T-helper 2 cell treated with Interferon-gamma antibody and Interleukin-4, amounts not matched to agents 100 ng/mL and 5 ng/mL, for 36 hours (primary cell): ENCODE measurements at regions not wholly inside any gene's neighbourhood (a gene's known extent, or its start where the extent isn't known, plus 50 kb on each side); places are given as distances from the start of the nearest gene placed in this dataset.
"Not testable (repeated sequence)": the region's sequence is repeated elsewhere in the genome, so short reads cannot be mapped to it uniquely, and the experiment has no call there.

ENCODE experiments used
- intact Hi-C: fragments of 100-400 bp; cut with micrococcal nuclease; formaldehyde crosslinking; loops from one replicate; pipeline ENCODE4 v1.15.1; 2023

DNA sequence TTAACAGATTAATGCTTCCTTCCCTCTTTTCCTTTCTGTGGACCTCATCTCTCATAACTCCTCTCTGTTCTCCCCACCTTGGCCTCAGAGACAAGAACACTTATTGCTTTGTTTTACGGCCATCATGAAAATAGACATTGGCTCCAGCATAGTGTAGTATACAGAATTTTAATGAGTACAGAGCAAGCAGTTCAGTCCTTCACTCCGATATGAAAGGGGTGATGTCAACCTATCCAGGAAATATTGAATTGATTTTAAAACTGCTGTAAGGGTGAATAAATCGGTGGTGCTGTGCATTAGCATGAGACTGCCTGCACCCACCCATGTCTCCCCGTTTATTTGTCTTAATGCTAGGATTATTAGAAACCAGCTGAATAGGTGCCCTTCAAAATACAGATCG, 490.9 kb upstream of the TBL1XR1 start:
- intact Hi-C loops, result no loop called here

GRCh38 chr3:177689077-177689476, 491.8 kb upstream of the TBL1XR1 start:
- intact Hi-C loops, result no loop called here

- intact Hi-C loops, result no loop called here
Measured at GRCh38 chr3:177689869-177690268, 492.6 kb upstream of the TBL1XR1 start.

- intact Hi-C loops, result no loop called here
Measured at GRCh38 chr3:177690306-177690705, 493.0 kb upstream of the TBL1XR1 start.

DNA sequence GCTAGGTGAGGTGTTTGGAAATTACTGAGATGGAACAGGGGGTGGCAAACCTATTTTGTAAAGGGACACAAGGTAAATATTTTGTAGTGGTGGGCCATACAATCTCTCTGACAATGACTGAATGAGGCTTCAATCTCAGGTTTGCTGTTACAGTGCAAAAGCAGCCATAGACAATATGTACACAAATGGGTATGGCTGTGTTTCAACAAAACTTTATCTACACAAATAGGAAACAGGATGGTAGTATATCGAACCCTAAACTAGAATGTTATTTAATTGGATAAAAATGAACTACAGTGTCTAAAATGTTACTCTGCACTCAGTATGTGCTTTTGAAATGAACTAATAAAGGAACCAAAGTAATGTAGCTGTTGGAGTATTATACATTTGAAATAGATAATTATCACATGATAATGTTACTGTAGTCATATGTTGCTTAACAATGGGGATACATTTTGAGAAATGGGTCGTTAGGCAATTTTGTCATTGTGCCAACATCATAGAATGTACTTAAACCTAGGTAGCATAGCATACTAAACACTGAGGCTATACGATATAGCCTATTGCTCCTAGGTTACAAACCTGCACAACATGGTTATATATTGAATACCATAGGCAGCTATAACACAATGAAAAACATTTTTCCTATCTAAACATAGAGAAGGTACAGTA, 495.2 kb upstream of the TBL1XR1 start:
- intact Hi-C loops, result no loop called here

DNA sequence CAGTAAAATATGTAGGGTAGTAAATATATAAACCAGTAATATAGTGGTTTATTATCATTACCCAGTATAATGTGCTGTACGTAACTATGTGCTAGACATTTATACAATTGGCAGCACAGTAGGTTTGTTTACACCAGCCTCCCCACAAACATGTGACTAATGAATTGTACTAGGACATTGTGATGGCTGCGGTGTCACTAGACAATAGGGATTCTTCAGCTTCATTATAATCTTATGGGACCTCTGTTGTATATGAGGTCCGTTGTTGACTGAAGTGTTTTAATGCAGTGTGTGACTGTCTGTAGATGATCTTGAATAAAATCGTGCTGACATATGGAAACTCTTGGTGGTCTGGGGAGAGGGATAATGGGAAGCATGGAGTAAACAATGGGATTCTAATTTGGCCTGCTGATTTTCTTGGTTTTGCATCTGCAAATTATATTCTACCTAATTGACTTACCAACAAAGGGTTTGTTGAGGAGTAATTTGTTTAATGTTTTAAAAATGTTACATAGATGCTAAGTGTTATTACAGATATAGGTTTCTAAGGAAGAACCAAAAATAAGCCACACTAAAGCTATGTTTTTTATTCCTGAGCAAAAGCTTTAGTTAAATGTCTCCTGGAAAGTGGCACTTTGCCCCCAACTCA, 496.5 kb upstream of the TBL1XR1 start:
- intact Hi-C loops, result no loop called here

- intact Hi-C loops, result no loop called here
Measured at GRCh38 chr3:177694316-177694715, 497.0 kb upstream of the TBL1XR1 start.

- intact Hi-C loops, result no loop called here
Measured at GRCh38 chr3:177694951-177695350, 497.7 kb upstream of the TBL1XR1 start.

- intact Hi-C loops, result no loop called here
Measured at GRCh38 chr3:177700117-177700516, 502.8 kb upstream of the TBL1XR1 start.

DNA sequence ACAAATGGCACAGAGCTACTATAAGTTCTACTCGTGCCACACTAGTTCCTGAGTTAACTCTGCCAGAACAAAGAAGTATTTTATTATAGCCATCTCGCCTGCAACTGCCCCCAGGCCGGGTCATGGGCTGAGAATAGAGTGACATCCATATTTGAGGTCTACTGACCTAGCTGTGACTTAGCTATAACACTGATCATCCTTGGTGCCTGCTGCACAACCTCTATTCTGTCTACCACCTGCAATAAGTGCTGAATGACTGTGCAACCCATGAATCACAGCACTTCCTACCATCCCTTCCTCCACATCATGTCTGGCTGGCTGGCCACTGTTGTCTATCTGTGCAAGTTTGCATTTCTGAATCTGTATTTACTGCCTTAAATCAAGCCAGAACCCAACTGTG, 506.5 kb upstream of the TBL1XR1 start:
- intact Hi-C loops, result no loop called here

GRCh38 chr3:177705976-177706823, 508.9 kb upstream of the TBL1XR1 start:
- intact Hi-C loops, result no loop called here

- intact Hi-C loops, result not testable (repeated sequence)
Measured at GRCh38 chr3:177709470-177709869, 512.2 kb upstream of the TBL1XR1 start.

DNA sequence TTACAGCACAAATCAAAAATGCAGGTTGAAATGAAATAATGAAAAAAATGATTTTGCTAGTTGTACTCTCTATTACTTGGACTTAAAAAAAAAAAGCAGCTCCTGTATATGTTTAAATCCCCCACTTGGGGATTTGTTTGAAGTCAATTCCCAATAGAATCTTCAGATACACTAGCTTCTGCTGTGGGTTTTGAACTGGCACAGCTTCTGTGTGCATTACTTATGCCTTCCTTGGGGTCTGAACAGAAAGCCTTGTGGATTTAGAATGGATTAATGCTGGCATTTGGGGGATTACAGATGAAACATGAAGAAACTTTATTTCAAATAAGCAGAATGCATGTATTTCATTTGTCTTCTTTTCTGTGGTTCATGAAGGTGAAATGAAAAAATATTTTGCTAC, 513.2 kb upstream of the TBL1XR1 start:
- intact Hi-C loops, result no loop called here

DNA sequence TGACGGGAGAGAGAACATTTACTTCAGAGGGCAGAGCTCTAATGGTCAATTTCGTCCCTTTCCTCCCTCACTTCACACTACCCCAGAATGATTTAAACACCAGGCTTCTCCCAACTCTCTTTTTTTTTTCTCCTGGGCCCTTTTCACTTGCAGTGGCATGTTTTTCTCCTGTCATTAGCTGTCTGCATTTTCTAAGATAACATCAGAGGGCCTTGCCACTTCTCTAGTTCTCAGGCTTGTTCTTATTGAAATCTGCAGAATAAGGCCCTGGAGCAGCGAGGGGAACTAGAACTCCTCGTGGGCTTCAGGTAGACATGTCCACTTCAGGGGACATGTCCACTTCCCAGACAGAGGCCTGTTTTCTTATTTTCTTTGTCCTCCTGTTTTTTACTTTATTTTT, 514.4 kb upstream of the TBL1XR1 start:
- intact Hi-C loops, result no loop called here

DNA sequence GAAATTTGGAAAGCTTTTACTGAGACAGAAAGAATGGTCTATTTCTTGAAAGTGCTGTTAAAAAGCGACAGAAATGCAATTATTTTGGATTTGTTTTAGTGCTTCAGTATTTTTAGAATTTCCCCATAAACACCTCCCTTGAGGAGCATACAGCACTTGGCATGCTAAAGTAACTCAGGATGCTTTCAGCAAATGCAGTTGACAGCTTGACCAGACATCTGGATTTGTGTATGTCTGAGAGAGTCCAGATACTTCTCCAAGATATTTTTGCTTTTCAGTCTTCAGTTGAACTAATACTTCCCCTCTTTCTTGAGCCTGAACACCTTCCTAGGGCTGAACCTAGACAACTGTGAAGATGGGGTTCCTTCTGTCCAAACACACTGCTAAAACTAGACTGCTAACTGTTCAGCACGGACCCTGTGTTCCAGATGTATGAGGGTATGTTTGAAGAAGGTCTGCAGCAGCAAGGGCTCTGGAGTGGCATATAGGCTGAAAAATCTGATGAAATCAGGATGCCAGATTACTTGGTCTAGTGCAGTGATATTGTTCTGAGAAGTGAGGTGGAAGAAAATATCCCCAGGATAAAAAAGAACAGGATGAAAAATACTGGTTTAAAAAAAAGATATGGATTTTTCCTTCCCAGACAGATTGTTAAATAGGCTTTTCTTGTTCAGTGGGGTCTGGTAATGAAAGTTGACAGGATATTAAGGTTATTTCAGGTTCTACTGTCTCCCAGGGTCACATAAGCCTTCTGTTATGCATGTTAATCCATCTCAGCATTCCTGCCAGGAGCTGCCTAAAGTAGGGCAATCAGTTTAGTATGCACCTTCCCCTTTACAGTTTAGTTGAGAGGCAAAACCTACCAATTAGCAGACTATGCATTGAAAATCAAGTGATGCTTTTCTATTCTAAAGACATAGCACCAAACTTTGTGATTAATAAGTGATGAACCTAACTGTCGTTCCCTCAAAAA, 516.9 kb upstream of the TBL1XR1 start:
- intact Hi-C loops, result no loop called here

DNA sequence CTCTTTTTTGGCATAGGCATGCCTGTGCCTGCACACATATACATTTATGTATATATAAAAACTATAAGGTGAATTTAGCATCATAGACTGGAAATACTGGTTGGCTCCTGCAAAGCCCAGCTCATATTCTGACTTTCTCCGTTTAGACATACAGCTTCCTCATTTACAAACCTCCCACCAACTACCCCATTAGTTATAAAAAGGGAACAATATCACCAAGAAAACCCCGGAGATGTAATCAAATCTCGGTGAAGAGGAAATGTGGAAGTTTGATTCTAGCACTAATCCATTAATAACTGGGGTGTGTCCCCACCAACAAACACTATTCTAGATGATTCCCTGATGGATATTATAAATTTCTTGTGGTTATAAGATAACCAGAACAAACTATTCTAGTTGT, 517.7 kb upstream of the TBL1XR1 start:
- intact Hi-C loops, result no loop called here

GRCh38 chr3:177715980-177716379, 518.7 kb upstream of the TBL1XR1 start:
- intact Hi-C loops, result no loop called here

- intact Hi-C loops, result not testable (repeated sequence)
Measured at GRCh38 chr3:177720927-177721326, 523.6 kb upstream of the TBL1XR1 start.

DNA sequence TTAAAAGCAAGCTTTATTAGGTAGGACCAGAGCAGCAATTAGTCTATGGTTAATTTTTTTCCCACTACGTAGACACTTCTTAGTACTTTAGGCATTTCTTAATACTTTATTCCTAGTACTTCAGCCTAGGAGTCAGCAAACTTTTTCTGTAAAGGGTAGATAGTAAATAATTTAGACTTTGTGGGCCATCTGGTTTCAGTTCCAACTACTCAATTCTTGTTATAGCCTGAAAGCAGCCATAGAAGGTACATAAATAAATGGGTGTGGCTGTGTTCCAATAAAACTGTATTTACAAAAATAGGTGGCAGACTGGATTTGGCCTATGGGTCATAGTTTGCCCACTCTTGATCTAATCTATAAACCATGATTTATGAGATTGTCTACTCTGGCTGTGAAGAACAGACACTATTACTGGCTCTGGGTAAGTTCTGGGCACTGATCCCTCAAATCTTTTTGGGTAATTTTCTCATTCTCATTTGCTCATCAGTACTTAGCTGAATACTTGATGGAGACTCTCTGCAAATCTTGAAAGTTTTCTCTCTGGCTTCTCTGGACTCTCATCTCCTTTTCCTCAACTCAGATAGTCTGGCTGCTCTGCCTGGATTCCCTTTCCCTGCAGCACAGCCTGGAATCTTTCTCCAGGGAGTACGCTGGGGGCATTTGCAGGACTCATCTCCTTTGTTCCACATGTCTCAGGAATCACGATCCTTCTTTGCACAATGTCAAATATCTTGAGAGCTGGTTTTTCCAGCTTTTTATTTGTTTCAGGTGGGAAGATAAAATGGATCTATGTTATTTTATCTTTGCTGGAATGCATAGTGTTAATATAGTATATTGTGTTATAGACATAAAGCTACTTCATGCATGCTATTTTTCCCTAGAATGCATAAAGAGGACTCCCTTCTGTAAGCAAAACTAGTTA, 524.8 kb upstream of the TBL1XR1 start:
- intact Hi-C loops, result no loop called here

DNA sequence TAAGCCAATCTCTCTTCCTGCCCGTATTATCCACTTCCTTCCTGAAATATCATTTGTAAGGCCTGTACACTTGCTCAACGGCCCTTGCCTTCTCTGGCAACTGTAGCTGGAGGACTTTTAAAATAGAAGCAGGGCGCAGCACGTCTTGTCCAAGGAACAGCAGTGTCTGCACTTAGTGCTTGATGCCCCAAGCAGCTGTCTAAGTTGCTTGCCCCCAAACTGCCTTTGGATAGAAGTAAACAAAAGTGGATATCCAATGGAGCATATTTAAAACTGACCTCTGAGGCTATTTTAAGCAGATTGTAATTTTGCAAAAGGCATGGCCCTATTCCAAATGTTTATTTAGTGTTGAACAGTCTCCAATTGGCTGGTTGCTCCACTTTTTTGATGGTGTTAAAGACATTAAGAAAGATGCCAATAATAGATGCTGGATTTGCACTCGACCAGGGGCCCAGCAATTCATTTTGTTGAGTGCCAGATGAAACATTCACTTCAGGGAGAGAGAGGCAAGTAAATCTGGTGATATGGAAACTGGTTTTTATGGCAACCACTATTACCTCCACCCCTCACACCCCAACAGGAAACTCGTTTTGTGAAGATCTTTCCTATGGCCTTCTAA, 526.8 kb upstream of the TBL1XR1 start:
- intact Hi-C loops, result no loop called here
